WTC11 (cell line): ENCODE measurements at regions not wholly inside any gene's neighbourhood (a gene's known extent, or its start where the extent isn't known, plus 50 kb on each side); places are given as distances from the start of the nearest gene placed in this dataset.

Experiments
- ATAC-seq: fragments of 200-7000 bp; cut with Tn5 transposase; 2 replicates; pipeline ENCODE4 v1.10.0; 2021; ENCODE audit warnings: mild to moderate bottlenecking, moderate library complexity
- CTCF ChIA-PET: fragments of 300-600 bp; sonication (Branson Sonifier 250); formaldehyde crosslinking; loops from one replicate; lab custom pipeline; 2021; ENCODE audit warnings: antibody characterized with exemption; lab: Charles Lee
- POLR2A ChIA-PET: fragments of 350-600 bp; sonication (Branson Sonifier 250); formaldehyde crosslinking; loops from one replicate; lab custom pipeline; 2021; ENCODE audit warnings: antibody characterized with exemption; lab: Charles Lee
- DNase-seq: peaks from one replicate; pipeline ENCODE4 v3.0.0; 2021; ENCODE audit warnings: low spot score
- H3K27ac Mint-ChIP-seq: 2 replicates; pipeline ENCODE4 v1.8.0; 2021; ENCODE audit warnings: mixed read lengths
- H3K27me3 Mint-ChIP-seq: 2 replicates; pipeline ENCODE4 v1.8.0; 2021; ENCODE audit warnings: low read depth, mild to moderate bottlenecking, moderate library complexity, mixed read lengths
- H3K36me3 Mint-ChIP-seq: 2 replicates; pipeline ENCODE4 v1.8.0; 2021; ENCODE audit warnings: mixed read lengths
- H3K4me1 Mint-ChIP-seq: 2 replicates; pipeline ENCODE4 v1.8.0; 2022; ENCODE audit warnings: mixed read lengths
- H3K4me3 Mint-ChIP-seq: 2 replicates; pipeline ENCODE4 v1.8.0; 2021; ENCODE audit warnings: mild to moderate bottlenecking, moderate library complexity, mixed read lengths
- H3K9me3 Mint-ChIP-seq: 2 replicates; pipeline ENCODE4 v1.8.0; 2021; ENCODE audit warnings: mixed read lengths
- AR ChIP-seq: fragments of 250-450 bp; sonication (Bioruptor Pico); IDR thresholded peaks from 2 replicates; pipeline ENCODE4 v1.9.0; 2021; ENCODE audit warnings: mild to moderate bottlenecking
- ATF1 ChIP-seq: sonication (generic); formaldehyde crosslinking; IDR thresholded peaks from 2 replicates; pipeline ENCODE4 v1.8.1; 2023; ENCODE audit warnings: mild to moderate bottlenecking, moderate library complexity, missing genetic modification reagents
- CREB1 ChIP-seq: sonication (generic); formaldehyde crosslinking; IDR thresholded peaks from 2 replicates; pipeline ENCODE4 v1.8.0; 2023; ENCODE audit warnings: mild to moderate bottlenecking, missing genetic modification reagents
- CREM ChIP-seq: sonication (generic); formaldehyde crosslinking; IDR thresholded peaks from 2 replicates; pipeline ENCODE4 v1.8.1; 2022; ENCODE audit warnings: mild to moderate bottlenecking, missing genetic modification reagents, moderate library complexity
- EMX1 ChIP-seq: fragments of 250-450 bp; sonication (Bioruptor Pico); IDR thresholded peaks from 2 replicates; pipeline ENCODE4 v1.8.0; 2021; ENCODE audit warnings: mild to moderate bottlenecking
- ETV6 ChIP-seq: sonication (generic); formaldehyde crosslinking; IDR thresholded peaks from 2 replicates; pipeline ENCODE4 v1.8.1; 2022; ENCODE audit warnings: mild to moderate bottlenecking, missing genetic modification reagents
- FOXK1 ChIP-seq: sonication (generic); formaldehyde crosslinking; IDR thresholded peaks from 2 replicates; pipeline ENCODE4 v1.8.0; 2022; ENCODE audit warnings: mild to moderate bottlenecking, moderate library complexity, missing genetic modification reagents
- GTF2I ChIP-seq: fragments of 250-450 bp; sonication (Bioruptor Pico); conservative IDR thresholded peaks from 2 replicates; pipeline ENCODE4 v1.4.0; 2021; ENCODE audit warnings: mild to moderate bottlenecking
- HMGA2 ChIP-seq: fragments of 250-450 bp; sonication (Bioruptor Pico); IDR thresholded peaks from 2 replicates; pipeline ENCODE4 v1.4.0; 2021; ENCODE audit warnings: mild to moderate bottlenecking, moderate library complexity
- JAZF1 ChIP-seq: fragments of 250-450 bp; sonication (Bioruptor Pico); IDR thresholded peaks from 2 replicates; pipeline ENCODE4 v1.9.0; 2021; ENCODE audit warnings: moderate library complexity, mild to moderate bottlenecking, inconsistent platforms
- MXD4 ChIP-seq: fragments of 250-450 bp; sonication (Bioruptor Pico); IDR thresholded peaks from 2 replicates; pipeline ENCODE4 v1.8.0; 2021; ENCODE audit warnings: mild to moderate bottlenecking, moderate library complexity, borderline replicate concordance
- MYBL2 ChIP-seq: sonication (generic); formaldehyde crosslinking; IDR thresholded peaks from 2 replicates; pipeline ENCODE4 v1.8.1; 2023; ENCODE audit warnings: mild to moderate bottlenecking, moderate library complexity, missing genetic modification reagents
- NFATC4 ChIP-seq: fragments of 250-450 bp; sonication (Bioruptor Pico); IDR thresholded peaks from 2 replicates; pipeline ENCODE4 v1.9.0; 2021; ENCODE audit warnings: mild to moderate bottlenecking
- RELA ChIP-seq: sonication (generic); formaldehyde crosslinking; IDR thresholded peaks from 2 replicates; pipeline ENCODE4 v1.8.1; 2022; ENCODE audit warnings: missing genetic modification reagents, mild to moderate bottlenecking, borderline replicate concordance
- TEAD1 ChIP-seq: sonication (generic); formaldehyde crosslinking; IDR thresholded peaks from 2 replicates; pipeline ENCODE4 v1.8.0; 2022; ENCODE audit warnings: mild to moderate bottlenecking, missing genetic modification reagents
- TEAD4 ChIP-seq: sonication (generic); formaldehyde crosslinking; IDR thresholded peaks from 2 replicates; pipeline ENCODE4 v1.8.0; 2022; ENCODE audit warnings: mild to moderate bottlenecking, missing genetic modification reagents
- TP53 ChIP-seq: sonication (generic); formaldehyde crosslinking; IDR thresholded peaks from 2 replicates; pipeline ENCODE4 v1.8.1; 2023; ENCODE audit warnings: mild to moderate bottlenecking, missing genetic modification reagents
- ZBTB21 ChIP-seq: sonication (generic); formaldehyde crosslinking; IDR thresholded peaks from 2 replicates; pipeline ENCODE4 v1.8.1; 2023; ENCODE audit warnings: mild to moderate bottlenecking, missing genetic modification reagents, borderline replicate concordance
- ZBTB43 ChIP-seq: sonication (generic); formaldehyde crosslinking; IDR thresholded peaks from 2 replicates; pipeline ENCODE4 v1.8.1; 2023; ENCODE audit warnings: mild to moderate bottlenecking, missing genetic modification reagents
- ZMAT4 ChIP-seq: fragments of 250-450 bp; sonication (Bioruptor Pico); IDR thresholded peaks from 2 replicates; pipeline ENCODE4 v1.9.0; 2021; ENCODE audit warnings: mild to moderate bottlenecking
- ZNF263 ChIP-seq: sonication (generic); formaldehyde crosslinking; IDR thresholded peaks from 2 replicates; pipeline ENCODE4 v1.8.1; 2022; ENCODE audit warnings: low read depth, mild to moderate bottlenecking, moderate library complexity, missing genetic modification reagents
- ZNF416 ChIP-seq: fragments of 250-450 bp; sonication (Bioruptor Pico); IDR thresholded peaks from 2 replicates; pipeline ENCODE4 v1.9.0; 2021; ENCODE audit warnings: mild to moderate bottlenecking, inconsistent platforms
- ZNF671 ChIP-seq: fragments of 250-450 bp; sonication (Bioruptor Pico); IDR thresholded peaks from 2 replicates; pipeline ENCODE4 v1.8.0; 2021; ENCODE audit warnings: mild to moderate bottlenecking
- TF ChIP-seq, protein P1 (sequence below): sonication (generic); formaldehyde crosslinking; IDR thresholded peaks from 2 replicates; pipeline ENCODE4 v1.8.0; 2022; ENCODE audit warnings: missing genetic modification reagents
- TF ChIP-seq, protein P2 (sequence below): sonication (generic); formaldehyde crosslinking; conservative IDR thresholded peaks from 2 replicates; pipeline ENCODE4 v1.8.1; 2023; ENCODE audit warnings: mild to moderate bottlenecking, low read depth, missing genetic modification reagents, moderate library complexity

DNA sequence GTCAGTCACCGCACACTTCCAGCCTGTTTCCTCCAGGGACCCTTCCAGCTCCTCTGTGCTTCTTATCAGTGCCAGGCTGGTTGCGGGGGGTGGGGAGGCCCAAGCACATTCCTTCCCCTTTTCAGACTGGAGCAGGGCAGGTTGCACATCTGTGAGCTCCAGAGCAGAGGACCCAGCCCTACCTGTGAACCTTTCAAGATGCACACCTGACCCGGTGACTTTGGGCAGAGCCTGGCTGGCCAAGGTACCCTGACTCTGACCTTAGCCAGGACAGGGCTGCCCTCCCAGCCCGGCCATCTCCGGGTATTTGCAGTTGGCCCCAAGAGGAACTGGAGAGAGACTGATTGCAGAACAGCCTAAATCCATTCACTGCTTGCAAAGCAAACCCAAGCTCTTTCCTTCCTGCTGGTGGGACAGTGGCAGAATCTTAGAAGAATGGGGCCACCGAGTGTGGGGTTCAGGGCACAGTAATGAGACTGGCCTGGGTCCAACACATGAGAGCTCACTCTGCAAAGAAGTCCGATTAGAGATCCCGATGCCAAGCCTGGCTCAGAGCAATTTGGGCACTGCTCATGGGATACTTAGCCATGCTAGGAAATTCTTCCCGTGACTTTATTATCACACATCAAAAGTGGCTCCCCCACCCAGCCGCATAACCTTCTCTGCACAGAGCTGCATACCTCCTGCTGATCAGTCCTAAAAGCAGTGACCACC lies 64.7 kb upstream of the CCND1 start:
- no peaks in the 10 kb centered on the region for H3K9me3 Mint-ChIP-seq
- ATAC-seq: no peak
- CTCF ChIA-PET: no interaction called here
- no peaks in the 10 kb centered on the region for H3K4me1 Mint-ChIP-seq
- POLR2A ChIA-PET: no interaction called here
- no peaks in the 10 kb centered on the region for H3K36me3 Mint-ChIP-seq
- TF ChIP-seq TP53 (CRISPR knock-in tag) (no peak), ZNF416 (CRISPR knock-in tag) (no peak), CREM (no peak), JAZF1 (no peak), ATF1 (no peak), ZNF263 (CRISPR knock-in tag) (no peak), CREB1 (CRISPR knock-in tag) (no peak), ZNF671 (CRISPR knock-in tag) (no peak), MYBL2 (CRISPR knock-in tag) (no peak), GTF2I (CRISPR knock-in tag) (no peak), FOXK1 (CRISPR knock-in tag) (no peak), EMX1 (no peak), AR (CRISPR knock-in tag) (no peak), NFATC4 (CRISPR knock-in tag) (no peak)
- TF ChIP-seq, protein P1, sequence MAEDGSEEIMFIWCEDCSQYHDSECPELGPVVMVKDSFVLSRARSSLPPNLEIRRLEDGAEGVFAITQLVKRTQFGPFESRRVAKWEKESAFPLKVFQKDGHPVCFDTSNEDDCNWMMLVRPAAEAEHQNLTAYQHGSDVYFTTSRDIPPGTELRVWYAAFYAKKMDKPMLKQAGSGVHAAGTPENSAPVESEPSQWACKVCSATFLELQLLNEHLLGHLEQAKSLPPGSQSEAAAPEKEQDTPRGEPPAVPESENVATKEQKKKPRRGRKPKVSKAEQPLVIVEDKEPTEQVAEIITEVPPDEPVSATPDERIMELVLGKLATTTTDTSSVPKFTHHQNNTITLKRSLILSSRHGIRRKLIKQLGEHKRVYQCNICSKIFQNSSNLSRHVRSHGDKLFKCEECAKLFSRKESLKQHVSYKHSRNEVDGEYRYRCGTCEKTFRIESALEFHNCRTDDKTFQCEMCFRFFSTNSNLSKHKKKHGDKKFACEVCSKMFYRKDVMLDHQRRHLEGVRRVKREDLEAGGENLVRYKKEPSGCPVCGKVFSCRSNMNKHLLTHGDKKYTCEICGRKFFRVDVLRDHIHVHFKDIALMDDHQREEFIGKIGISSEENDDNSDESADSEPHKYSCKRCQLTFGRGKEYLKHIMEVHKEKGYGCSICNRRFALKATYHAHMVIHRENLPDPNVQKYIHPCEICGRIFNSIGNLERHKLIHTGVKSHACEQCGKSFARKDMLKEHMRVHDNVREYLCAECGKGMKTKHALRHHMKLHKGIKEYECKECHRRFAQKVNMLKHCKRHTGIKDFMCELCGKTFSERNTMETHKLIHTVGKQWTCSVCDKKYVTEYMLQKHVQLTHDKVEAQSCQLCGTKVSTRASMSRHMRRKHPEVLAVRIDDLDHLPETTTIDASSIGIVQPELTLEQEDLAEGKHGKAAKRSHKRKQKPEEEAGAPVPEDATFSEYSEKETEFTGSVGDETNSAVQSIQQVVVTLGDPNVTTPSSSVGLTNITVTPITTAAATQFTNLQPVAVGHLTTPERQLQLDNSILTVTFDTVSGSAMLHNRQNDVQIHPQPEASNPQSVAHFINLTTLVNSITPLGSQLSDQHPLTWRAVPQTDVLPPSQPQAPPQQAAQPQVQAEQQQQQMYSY: no peak
- no peak overlapping the region for H3K4me3 Mint-ChIP-seq
- no peak overlapping the region for H3K27ac Mint-ChIP-seq
- no peak for DNase-seq
- no peaks in the 10 kb centered on the region; the same call in 1 of the 2 replicates for H3K27me3 Mint-ChIP-seq

DNA sequence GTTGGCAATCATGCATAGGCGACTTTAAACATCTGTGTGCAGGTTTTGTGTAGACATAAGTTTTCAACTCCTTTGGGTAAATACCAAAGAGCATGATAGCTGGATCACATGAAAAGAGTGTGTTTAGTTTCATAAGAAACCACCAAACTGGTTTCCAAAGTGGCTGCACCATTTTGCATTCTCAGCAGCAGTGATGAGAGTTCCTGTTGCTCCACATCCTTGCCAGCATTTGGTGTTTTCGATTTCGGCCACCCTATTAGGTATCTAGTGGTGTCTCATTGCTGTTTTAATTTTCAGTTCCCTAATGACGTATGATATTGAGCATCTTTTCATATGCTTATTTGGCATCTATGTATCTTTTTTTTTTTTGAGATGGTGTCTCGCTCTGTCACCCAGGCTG lies 62.8 kb upstream of the CCND1 start:
- ATAC-seq: no peak
- CTCF ChIA-PET: no interaction called here
- TF ChIP-seq ATF1 (no peak), TEAD1 (CRISPR knock-in tag) (no peak), ZBTB21 (CRISPR knock-in tag) (no peak), ZBTB43 (CRISPR knock-in tag) (no peak), CREB1 (CRISPR knock-in tag) (no peak), HMGA2 (CRISPR knock-in tag) (no peak), RELA (CRISPR knock-in tag) (no peak), MYBL2 (CRISPR knock-in tag) (no peak), MXD4 (CRISPR knock-in tag) (no peak), ETV6 (no peak), TEAD4 (no peak), ZMAT4 (CRISPR knock-in tag) (no peak)
- TF ChIP-seq, protein P2, sequence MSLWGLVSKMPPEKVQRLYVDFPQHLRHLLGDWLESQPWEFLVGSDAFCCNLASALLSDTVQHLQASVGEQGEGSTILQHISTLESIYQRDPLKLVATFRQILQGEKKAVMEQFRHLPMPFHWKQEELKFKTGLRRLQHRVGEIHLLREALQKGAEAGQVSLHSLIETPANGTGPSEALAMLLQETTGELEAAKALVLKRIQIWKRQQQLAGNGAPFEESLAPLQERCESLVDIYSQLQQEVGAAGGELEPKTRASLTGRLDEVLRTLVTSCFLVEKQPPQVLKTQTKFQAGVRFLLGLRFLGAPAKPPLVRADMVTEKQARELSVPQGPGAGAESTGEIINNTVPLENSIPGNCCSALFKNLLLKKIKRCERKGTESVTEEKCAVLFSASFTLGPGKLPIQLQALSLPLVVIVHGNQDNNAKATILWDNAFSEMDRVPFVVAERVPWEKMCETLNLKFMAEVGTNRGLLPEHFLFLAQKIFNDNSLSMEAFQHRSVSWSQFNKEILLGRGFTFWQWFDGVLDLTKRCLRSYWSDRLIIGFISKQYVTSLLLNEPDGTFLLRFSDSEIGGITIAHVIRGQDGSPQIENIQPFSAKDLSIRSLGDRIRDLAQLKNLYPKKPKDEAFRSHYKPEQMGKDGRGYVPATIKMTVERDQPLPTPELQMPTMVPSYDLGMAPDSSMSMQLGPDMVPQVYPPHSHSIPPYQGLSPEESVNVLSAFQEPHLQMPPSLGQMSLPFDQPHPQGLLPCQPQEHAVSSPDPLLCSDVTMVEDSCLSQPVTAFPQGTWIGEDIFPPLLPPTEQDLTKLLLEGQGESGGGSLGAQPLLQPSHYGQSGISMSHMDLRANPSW: no peak

More for the DNA sequence above, 62.8 kb upstream of the CCND1 start:
- POLR2A ChIA-PET: no interaction called here
- no peak for DNase-seq
- H3K4me3 Mint-ChIP-seq: no peak overlapping the region
- H3K9me3 Mint-ChIP-seq: no peaks in the 10 kb centered on the region
- no peaks in the 10 kb centered on the region; the same call in 1 of the 2 replicates for H3K27me3 Mint-ChIP-seq
- no peaks in the 10 kb centered on the region for H3K36me3 Mint-ChIP-seq
- no peaks in the 10 kb centered on the region for H3K4me1 Mint-ChIP-seq
- H3K27ac Mint-ChIP-seq: no peak overlapping the region
